GM23338 (cell line): ENCODE measurements at regions not wholly inside any gene's neighbourhood (a gene's known extent, or its start where the extent isn't known, plus 50 kb on each side); places are given as distances from the start of the nearest gene placed in this dataset.

Source experiments
- CREB1 ChIP-seq: fragments of 250-450 bp; sonication (Bioruptor Pico); IDR thresholded peaks from 2 replicates; pipeline ENCODE4 v1.5.0; 2020; ENCODE audit warnings: low read depth, mild to moderate bottlenecking, moderate library complexity
- CTCF ChIP-seq, 2 experiments: fragments of 200-600 bp in 1 of 2; sonication (generic) in 1 of 2; conservative IDR thresholded peaks; 2 replicates each; pipeline versions ENCODE4 v1.5.1 to v1.6.1; 2016 to 2017; ENCODE audit warnings: antibody characterized with exemption in 2 of 2, low read depth in 2 of 2, mild to moderate bottlenecking in 2 of 2, moderate library complexity in 1 of 2
- EZH2phosphoT487 ChIP-seq: fragments of 200-600 bp; sonication (generic); IDR thresholded peaks from one replicate; pipeline ENCODE4 v1.8.1; 2018; ENCODE audit warnings: antibody characterized with exemption; ENCODE audit not compliant: unreplicated experiment
- POLR2AphosphoS5 ChIP-seq: IDR thresholded peaks from 2 replicates; pipeline ENCODE4 v1.6.1; 2016; ENCODE audit warnings: antibody characterized with exemption, low read depth
- REST ChIP-seq: IDR thresholded peaks from one replicate; pipeline ENCODE4 v1.6.1; 2018; ENCODE audit warnings: antibody characterized with exemption; ENCODE audit not compliant: unreplicated experiment

DNA sequence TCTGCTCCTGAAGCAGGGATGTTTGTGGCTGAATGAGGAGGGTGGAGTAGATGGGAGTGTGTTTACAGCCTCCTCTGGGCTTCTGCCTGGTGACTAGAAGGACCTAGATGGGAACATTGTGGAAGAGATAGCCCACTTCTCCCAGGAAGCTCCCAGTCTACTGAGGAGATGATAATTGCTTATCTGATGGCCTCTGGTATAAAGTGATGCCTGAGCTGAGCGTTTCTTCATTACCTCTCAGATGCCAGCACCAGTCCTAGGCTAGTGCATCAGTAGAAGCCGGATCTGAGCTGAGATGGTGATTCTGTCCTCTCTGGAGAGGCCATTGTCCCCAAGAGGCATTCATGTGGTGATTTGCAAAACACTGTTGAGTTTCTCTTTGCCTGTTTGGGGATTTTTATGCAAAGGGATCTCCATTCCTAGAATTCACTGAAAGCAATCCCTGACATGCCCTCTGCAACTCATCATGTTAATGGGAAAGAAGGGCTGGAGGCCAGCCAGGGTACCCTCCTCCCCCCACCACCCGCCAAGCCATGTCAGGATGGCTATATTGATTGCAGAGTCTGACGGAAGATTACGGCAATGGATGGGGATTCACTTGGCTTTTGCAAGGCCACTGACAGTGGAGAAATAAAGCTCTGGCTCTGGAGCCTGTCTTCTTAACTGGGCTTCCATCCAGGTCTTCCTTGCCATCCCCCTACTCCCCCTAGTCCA, 166.4 kb upstream of the ROPN1 start:
- no peak for TF ChIP-seq CTCF (conservative IDR thresholded peaks at IDR 0.05; ENCODE audit: low read depth in 2 of 2)
- TF ChIP-seq REST = no peak
- no peak for TF ChIP-seq EZH2phosphoT487
- TF ChIP-seq POLR2AphosphoS5 = no peak
- no peak for TF ChIP-seq CREB1 (CRISPR knock-in tag)
